IMR-90 (cell line): ENCODE measurements at regions not wholly inside any gene's neighbourhood (a gene's known extent, or its start where the extent isn't known, plus 50 kb on each side); places are given as distances from the start of the nearest gene placed in this dataset.

Experiments
- ATAC-seq: fragments of 200-7000 bp; cut with Tn5 transposase; 2 replicates; pipeline ENCODE4 v1.9.1; 2020; ENCODE audit warnings: low read depth, mild to moderate bottlenecking, moderate library complexity
- BruUV-seq: library from RNA; stranded (reverse); fragments of 400-500 nt; replicated peaks from 2 replicates; lab custom pipeline; 2021; lab: Mats Ljungman, UMichigan
- CTCF ChIA-PET: fragments of 300-600 bp; formaldehyde crosslinking; extraction: SDS; loops from one replicate; lab custom pipeline; 2021; ENCODE audit warnings: antibody characterized with exemption; lab: Yijun Ruan, JAX
- POLR2A ChIA-PET: fragments of 300-600 bp; sonication (Branson Sonifier 250); formaldehyde crosslinking; loops from one replicate; lab custom pipeline; 2022; ENCODE audit warnings: antibody characterized with exemption; ENCODE audit not compliant: unreplicated experiment; lab: Charles Lee
- DNase-seq: peaks from one replicate; pipeline ENCODE4 v3.0.0; 2013
- H2AFZ ChIP-seq: replicated peaks from 2 replicates; pipeline ENCODE3; 2013; ENCODE audit warnings: low read length, mild to moderate bottlenecking; ENCODE audit not compliant: poor library complexity
- H2AK5ac ChIP-seq: 2 replicates; pipeline ENCODE4 v1.6.1; 2013; ENCODE audit warnings: low read depth, low read length, inconsistent platforms
- H2AK9ac ChIP-seq: replicated peaks from 2 replicates; pipeline ENCODE3; 2013; ENCODE audit warnings: mild to moderate bottlenecking, low read depth, low read length, moderate library complexity; ENCODE audit not compliant: poor library complexity
- H2BK120ac ChIP-seq: 2 replicates; pipeline ENCODE4 v1.6.1; 2013; ENCODE audit warnings: low read depth, low read length, inconsistent platforms
- H2BK15ac ChIP-seq: 3 replicates; pipeline ENCODE4 v1.6.1; 2013; ENCODE audit warnings: low read depth, low read length, inconsistent platforms
- H2BK20ac ChIP-seq: 2 replicates; pipeline ENCODE4 v1.6.1; 2013; ENCODE audit warnings: low read depth, mild to moderate bottlenecking, inconsistent platforms, low read length, moderate library complexity
- H2BK5ac ChIP-seq: 2 replicates; pipeline ENCODE4 v1.6.1; 2013; ENCODE audit warnings: mild to moderate bottlenecking, low read depth, low read length, inconsistent platforms; ENCODE audit not compliant: poor library complexity, severe bottlenecking
- H3K14ac ChIP-seq: replicated peaks from 2 replicates; pipeline ENCODE4 v1.6.1; 2013; ENCODE audit warnings: low read depth, low read length, inconsistent platforms
- H3K18ac ChIP-seq: 2 replicates; pipeline ENCODE4 v1.6.1; 2013; ENCODE audit warnings: low read depth, low read length, control low read depth
- H3K23ac ChIP-seq: 2 replicates; pipeline ENCODE4 v1.6.1; 2013; ENCODE audit warnings: low read depth, low read length, inconsistent platforms
- H3K27ac ChIP-seq: 2 replicates; pipeline ENCODE4 v1.5.1; 2013; ENCODE audit warnings: mild to moderate bottlenecking, control low read depth, low read length; ENCODE audit not compliant: insufficient read depth
- H3K27me3 ChIP-seq: 2 replicates; pipeline ENCODE4 v1.6.1; 2013; ENCODE audit warnings: low read length; ENCODE audit not compliant: control insufficient read depth, insufficient read depth
- H3K36me3 ChIP-seq: 2 replicates; pipeline ENCODE4 v1.6.1; 2013; ENCODE audit warnings: low read length, mixed read lengths; ENCODE audit not compliant: control insufficient read depth, insufficient read depth
- H3K4ac ChIP-seq: 2 replicates; pipeline ENCODE4 v1.6.1; 2013; ENCODE audit warnings: low read depth, low read length, inconsistent platforms
- H3K4me1 ChIP-seq: 2 replicates; pipeline ENCODE4 v1.6.1; 2013; ENCODE audit warnings: low read length, mixed read lengths; ENCODE audit not compliant: control insufficient read depth, insufficient read depth
- H3K4me2 ChIP-seq: 2 replicates; pipeline ENCODE4 v1.6.1; 2013; ENCODE audit warnings: low read depth, mild to moderate bottlenecking, control low read depth, low read length, moderate library complexity
- H3K4me3 ChIP-seq: 2 replicates; pipeline ENCODE4 v1.5.1; 2013; ENCODE audit warnings: low read depth, mild to moderate bottlenecking, control low read depth, low read length, moderate library complexity; ENCODE audit not compliant: insufficient read depth
- H3K56ac ChIP-seq: 2 replicates; pipeline ENCODE4 v1.6.1; 2013; ENCODE audit warnings: low read length, inconsistent platforms; ENCODE audit not compliant: insufficient read depth; ENCODE audit errors: extremely low read depth
- H3K79me1 ChIP-seq, 2 experiments: 2 replicates each; pipeline ENCODE4 v1.6.1; 2013; ENCODE audit warnings: low read length in 2 of 2, inconsistent platforms in 1 of 2, low read depth in 1 of 2
- H3K9ac ChIP-seq: 2 replicates; pipeline ENCODE4 v1.6.1; 2013; ENCODE audit warnings: low read depth, low read length, control low read depth
- H3K9me1 ChIP-seq: 2 replicates; pipeline ENCODE4 v1.6.1; 2013; ENCODE audit warnings: low read length, inconsistent platforms; ENCODE audit not compliant: insufficient read depth
- H3K9me3 ChIP-seq: 2 replicates; pipeline ENCODE4 v1.6.1; 2013; ENCODE audit warnings: low read length; ENCODE audit not compliant: control insufficient read depth, insufficient read depth
- H4K20me1 ChIP-seq: 2 replicates; pipeline ENCODE4 v1.6.1; 2013; ENCODE audit warnings: low read length, inconsistent platforms; ENCODE audit not compliant: insufficient read depth
- H4K5ac ChIP-seq: 2 replicates; pipeline ENCODE4 v1.6.1; 2013; ENCODE audit warnings: mild to moderate bottlenecking, low read depth, low read length, control low read depth
- H4K8ac ChIP-seq, 2 experiments: 2 replicates each; pipeline ENCODE4 v1.6.1; 2013; ENCODE audit warnings: low read depth in 2 of 2, low read length in 2 of 2, control low read depth in 1 of 2, inconsistent platforms in 1 of 2
- H4K91ac ChIP-seq: 2 replicates; pipeline ENCODE4 v1.6.1; 2013; ENCODE audit warnings: low read depth, low read length, inconsistent platforms; ENCODE audit not compliant: insufficient read depth
- BHLHE40 ChIP-seq: fragments of 150-350 bp; IDR thresholded peaks from 2 replicates; pipeline ENCODE4 v1.6.1; 2016; ENCODE audit warnings: mild to moderate bottlenecking, low read depth, low read length
- CEBPB ChIP-seq: IDR thresholded peaks from 2 replicates; pipeline ENCODE4 v1.6.1; 2012; ENCODE audit warnings: low read depth, low read length, improper control_type of control experiment
- MAFK ChIP-seq: IDR thresholded peaks from 2 replicates; pipeline ENCODE4 v1.6.1; 2012; ENCODE audit warnings: low read depth, low read length, improper control_type of control experiment
- MAZ ChIP-seq: IDR thresholded peaks from 2 replicates; pipeline ENCODE4 v1.6.1; 2012; ENCODE audit warnings: low read depth, mild to moderate bottlenecking, low read length, improper control_type of control experiment, moderate library complexity, borderline replicate concordance
- MXI1 ChIP-seq: IDR thresholded peaks from 2 replicates; pipeline ENCODE4 v1.6.1; 2012; ENCODE audit warnings: low read depth, mild to moderate bottlenecking, low read length, moderate library complexity, borderline replicate concordance
- RAD21 ChIP-seq: IDR thresholded peaks from 2 replicates; pipeline ENCODE4 v1.6.1; 2012; ENCODE audit warnings: low read length, improper control_type of control experiment
- RCOR1 ChIP-seq: IDR thresholded peaks from 2 replicates; pipeline ENCODE4 v1.6.1; 2012; ENCODE audit warnings: mild to moderate bottlenecking, low read length, improper control_type of control experiment; ENCODE audit not compliant: insufficient replicate concordance
- RFX5 ChIP-seq: IDR thresholded peaks from 2 replicates; pipeline ENCODE4 v1.8.0; 2012; ENCODE audit warnings: low read depth, mild to moderate bottlenecking, low read length, moderate library complexity
- SMC3 ChIP-seq: fragments of 150-350 bp; IDR thresholded peaks from 2 replicates; pipeline ENCODE4 v1.6.1; 2016; ENCODE audit warnings: low read depth, mild to moderate bottlenecking, antibody characterized with exemption, low read length, moderate library complexity
- WGBS, 2 experiments: methylation state at CpG; one replicate each; pipeline versions ENCODE4 v1.1.5 to v1.1.7; 2013; ENCODE audit warnings: missing lambda C conversion rate in 2 of 2; ENCODE audit not compliant: insufficient read length in 1 of 2; ENCODE audit errors: extremely low coverage in 2 of 2; 5-methylcytosine and 5-hydroxymethylcytosine counted together
- dilution Hi-C: fragments of 300-500 bp; cut with HindIII; formaldehyde crosslinking; loops from one replicate; pipeline ENCODE4 v1.14.3; 2018; ENCODE audit warnings: low sequenced_read_pairs; ENCODE audit not compliant: unreplicated experiment
- in situ Hi-C: fragments of 300-500 bp; cut with MboI; formaldehyde crosslinking; loops from 3 replicates; pipeline ENCODE4 v1.14.3; 2019; ENCODE audit warnings: low sequenced_read_pairs, inconsistent platforms, mixed read lengths
- intact Hi-C: fragments of 100-400 bp; cut with micrococcal nuclease; formaldehyde crosslinking; loops from 2 replicates; pipeline ENCODE4 v1.10.0; 2022
- TF ChIP-seq, protein P1 (sequence below): conservative IDR thresholded peaks from 2 replicates; pipeline ENCODE4 v1.5.1; 2012; ENCODE audit warnings: mild to moderate bottlenecking, low read depth, low read length, improper control_type of control experiment
- TF ChIP-seq, protein P2 (sequence below): fragments of 150-350 bp; IDR thresholded peaks from 2 replicates; pipeline ENCODE4 v1.6.1; 2017; ENCODE audit warnings: mild to moderate bottlenecking, antibody characterized with exemption, low read length, low read depth

DNA sequence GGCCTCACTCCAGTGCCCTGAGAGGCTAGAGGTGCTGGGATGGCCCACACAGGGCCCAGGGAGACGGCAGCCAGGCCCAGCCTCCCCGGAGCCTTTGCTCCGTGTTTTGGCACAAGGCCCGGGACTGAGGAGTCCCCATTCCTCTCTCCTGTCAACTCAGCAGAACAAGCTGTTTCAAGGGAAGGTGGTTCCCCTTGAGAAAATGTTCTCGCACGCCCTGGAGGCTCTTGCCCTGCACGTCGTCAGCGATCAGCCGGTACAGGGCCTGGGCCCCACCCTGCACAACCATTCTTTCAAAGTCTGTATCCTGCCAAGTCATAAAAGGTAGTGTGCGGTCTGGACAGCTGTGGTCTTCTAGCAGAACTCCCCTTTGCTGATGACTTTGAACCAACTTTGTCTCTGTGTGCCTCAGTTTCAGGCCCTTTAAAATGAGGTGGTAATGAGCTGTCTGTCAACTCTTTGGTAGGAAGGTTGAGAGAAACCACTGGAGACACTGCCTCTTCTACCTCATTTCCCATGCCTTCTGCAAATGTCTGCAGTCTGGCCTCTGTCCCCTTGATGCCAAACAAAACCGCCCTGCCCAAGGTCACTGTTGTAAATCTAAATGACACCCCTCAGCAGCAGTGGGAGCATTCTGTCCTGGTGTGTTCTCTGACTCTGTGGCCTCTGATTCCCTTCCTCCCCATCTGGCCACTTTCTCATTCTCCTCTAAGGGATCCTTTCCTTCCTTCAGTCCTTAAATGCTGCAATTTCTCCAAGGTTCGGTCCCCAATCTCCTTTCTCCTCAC, 138.6 kb upstream of the JUN start (continued):
- TF ChIP-seq, protein P1, sequence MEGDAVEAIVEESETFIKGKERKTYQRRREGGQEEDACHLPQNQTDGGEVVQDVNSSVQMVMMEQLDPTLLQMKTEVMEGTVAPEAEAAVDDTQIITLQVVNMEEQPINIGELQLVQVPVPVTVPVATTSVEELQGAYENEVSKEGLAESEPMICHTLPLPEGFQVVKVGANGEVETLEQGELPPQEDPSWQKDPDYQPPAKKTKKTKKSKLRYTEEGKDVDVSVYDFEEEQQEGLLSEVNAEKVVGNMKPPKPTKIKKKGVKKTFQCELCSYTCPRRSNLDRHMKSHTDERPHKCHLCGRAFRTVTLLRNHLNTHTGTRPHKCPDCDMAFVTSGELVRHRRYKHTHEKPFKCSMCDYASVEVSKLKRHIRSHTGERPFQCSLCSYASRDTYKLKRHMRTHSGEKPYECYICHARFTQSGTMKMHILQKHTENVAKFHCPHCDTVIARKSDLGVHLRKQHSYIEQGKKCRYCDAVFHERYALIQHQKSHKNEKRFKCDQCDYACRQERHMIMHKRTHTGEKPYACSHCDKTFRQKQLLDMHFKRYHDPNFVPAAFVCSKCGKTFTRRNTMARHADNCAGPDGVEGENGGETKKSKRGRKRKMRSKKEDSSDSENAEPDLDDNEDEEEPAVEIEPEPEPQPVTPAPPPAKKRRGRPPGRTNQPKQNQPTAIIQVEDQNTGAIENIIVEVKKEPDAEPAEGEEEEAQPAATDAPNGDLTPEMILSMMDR = no peak

DNA sequence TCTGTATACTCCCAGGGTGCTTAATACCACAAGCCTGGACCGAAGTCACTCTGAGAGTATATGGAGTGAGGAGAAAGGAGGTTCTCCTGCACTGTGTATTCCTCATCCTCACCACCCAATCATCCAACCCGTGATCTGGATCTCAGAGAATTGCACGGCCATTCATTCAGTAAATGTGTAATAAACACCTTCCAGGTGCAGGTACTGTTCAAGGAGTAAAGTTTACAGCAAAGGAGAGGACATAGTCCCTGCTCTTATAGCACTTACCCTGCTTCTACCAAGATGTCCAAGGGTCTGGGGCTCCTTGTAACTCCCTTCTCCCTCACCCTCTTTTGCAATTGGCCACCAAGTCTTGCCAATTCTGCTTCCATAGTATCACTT, 139.2 kb upstream of the JUN start:
- POLR2A ChIA-PET = no interaction called here
- no peak overlapping the region for H2BK5ac ChIP-seq
- no peak for TF ChIP-seq CEBPB
- TF ChIP-seq, protein P1 = no peak
- no peak for TF ChIP-seq SMC3
- TF ChIP-seq MAZ = no peak
- TF ChIP-seq BHLHE40 = no peak
- TF ChIP-seq, protein P2, sequence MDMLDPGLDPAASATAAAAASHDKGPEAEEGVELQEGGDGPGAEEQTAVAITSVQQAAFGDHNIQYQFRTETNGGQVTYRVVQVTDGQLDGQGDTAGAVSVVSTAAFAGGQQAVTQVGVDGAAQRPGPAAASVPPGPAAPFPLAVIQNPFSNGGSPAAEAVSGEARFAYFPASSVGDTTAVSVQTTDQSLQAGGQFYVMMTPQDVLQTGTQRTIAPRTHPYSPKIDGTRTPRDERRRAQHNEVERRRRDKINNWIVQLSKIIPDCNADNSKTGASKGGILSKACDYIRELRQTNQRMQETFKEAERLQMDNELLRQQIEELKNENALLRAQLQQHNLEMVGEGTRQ = no peak
- TF ChIP-seq RCOR1 = no peak
- no peak for TF ChIP-seq MXI1
- TF ChIP-seq RFX5 = no peak
- TF ChIP-seq RAD21 = no peak
- no peak for TF ChIP-seq MAFK

More for the DNA sequence above, 139.2 kb upstream of the JUN start:
- DNase-seq (no peak), ATAC-seq (no peak)
- Histone ChIP-seq H2AK9ac (no peak overlapping the region), H4K8ac (no peak overlapping the region), H3K27me3 (no peaks in the 10 kb centered on the region), H3K4me3 (no peak overlapping the region), H3K36me3 (no peaks in the 10 kb centered on the region), H4K20me1 (no peaks in the 10 kb centered on the region), H3K23ac (no peak overlapping the region), H2BK15ac (no peak overlapping the region), H4K91ac (no peak overlapping the region), H3K9me3 (no peaks in the 10 kb centered on the region), H2AFZ (no peak overlapping the region), H3K4me2 (no peak overlapping the region), H3K27ac (no peak overlapping the region), H3K4me1 (peaks cover 2% of the 10 kb centered on the region; the same call in 1 of the 2 replicates), H3K56ac (no peak overlapping the region), H4K5ac (no peak overlapping the region), H3K9ac (no peak overlapping the region), H2BK20ac (no peak overlapping the region), H3K4ac (no peak overlapping the region), H2AK5ac (no peak overlapping the region), H3K18ac (no peak overlapping the region), H2BK120ac (no peak overlapping the region), H3K9me1 (peaks cover 4% of the 10 kb centered on the region; the same call in 1 of the 2 replicates), H3K14ac (no peak overlapping the region), H3K79me1 (no peaks in the 10 kb centered on the region)
- no TSS peak for BruUV-seq
- intact Hi-C loops = no loop called here
- CTCF ChIA-PET = no interaction called here
- no CpG with 5 or more reads among the region's 3 CpGs for WGBS, 2 experiments
- dilution Hi-C loops = no loop called here
- in situ Hi-C loops = no loop called here
